Liver (tissue), 3 donors: ENCODE measurements at regions not wholly inside any gene's neighbourhood (a gene's known extent, or its start where the extent isn't known, plus 50 kb on each side); places are given as distances from the start of the nearest gene placed in this dataset.
"Not testable (repeated sequence)": the region's sequence is repeated elsewhere in the genome, so short reads cannot be mapped to it uniquely, and the experiment has no call there.

Experiments
- CTCF ChIP-seq: fragments of 150-350 bp; IDR thresholded peaks from 2 replicates; pipeline ENCODE4 v1.5.1; 2017; ENCODE audit warnings: improper control_type of control experiment, low read depth, low read length; ENCODE audit not compliant: missing input control
- EGR1 ChIP-seq, 2 donors: IDR thresholded peaks; 2 replicates each; pipeline ENCODE4 v1.6.1; 2016 to 2018; ENCODE audit warnings: antibody characterized with exemption in 2 of 2, low read depth in 2 of 2
- FOXA1 ChIP-seq: IDR thresholded peaks from 2 replicates; pipeline ENCODE4 v1.6.1; 2016; ENCODE audit warnings: antibody characterized with exemption
- HNF4G ChIP-seq: IDR thresholded peaks from 2 replicates; pipeline ENCODE4 v1.6.1; 2016; ENCODE audit warnings: antibody characterized with exemption
- MAX ChIP-seq: IDR thresholded peaks from 2 replicates; pipeline ENCODE4 v1.6.1; 2016; ENCODE audit warnings: antibody characterized with exemption
- REST ChIP-seq: IDR thresholded peaks from 2 replicates; pipeline ENCODE4 v1.6.1; 2016; ENCODE audit warnings: antibody characterized with exemption, mild to moderate bottlenecking
- TAF1 ChIP-seq: conservative IDR thresholded peaks from 2 replicates; pipeline ENCODE4 v1.6.1; 2016; ENCODE audit warnings: antibody characterized with exemption, mild to moderate bottlenecking
- YY1 ChIP-seq: IDR thresholded peaks from 2 replicates; pipeline ENCODE4 v1.6.1; 2016; ENCODE audit warnings: antibody characterized with exemption, mild to moderate bottlenecking
- ZBTB33 ChIP-seq: IDR thresholded peaks from 2 replicates; pipeline ENCODE4 v1.6.1; 2016; ENCODE audit warnings: antibody characterized with exemption
- donor health status: healthy.
- donor health status: healthy.

GRCh38 chr12:16769129-16769528 lies 163.2 kb upstream of the LMO3 start:
- TF ChIP-seq CTCF; MAX; TAF1; ZBTB33; YY1; HNF4G; EGR1 (IDR thresholded peaks at IDR 0.05; ENCODE audit: low read depth in 2 of 2); FOXA1; REST: not testable (repeated sequence)
